H54 (cell line): ENCODE measurements at regions not wholly inside any gene's neighbourhood (a gene's known extent, or its start where the extent isn't known, plus 50 kb on each side); places are given as distances from the start of the nearest gene placed in this dataset.

ENCODE experiments used
- DNase-seq: peaks from one replicate; pipeline ENCODE4 v3.0.0; 2011; ENCODE audit warnings: low spot score, mixed read lengths; ENCODE audit not compliant: insufficient read length
- FAIRE-seq: peaks from 3 replicates; lab custom pipeline; 2011; peaks lifted over from hg19 to GRCh38; lab: Jason Lieb, UNC
- POLR2A ChIP-seq: IDR thresholded peaks from 2 replicates; pipeline ENCODE4 v1.6.1; 2011; ENCODE audit warnings: low read depth, mild to moderate bottlenecking, low read length

- no peak for FAIRE-seq
- no peak for TF ChIP-seq POLR2A
- no peak for DNase-seq
Measured at GRCh38 chr9:115216873-115217272, 98.9 kb upstream of the TNC start.

GRCh38 chr9:115220319-115221005, 102.5 kb upstream of the TNC start:
- DNase-seq, result no peak
- no peak for FAIRE-seq
- no peak for TF ChIP-seq POLR2A

GRCh38 chr9:115223471-115223870, 105.5 kb upstream of the TNC start:
- DNase-seq (no peak), FAIRE-seq (no peak)
- TF ChIP-seq POLR2A, result no peak

GRCh38 chr9:115225459-115226116, 107.6 kb upstream of the TNC start:
- no peak for FAIRE-seq
- no peak for DNase-seq
- TF ChIP-seq POLR2A, result no peak

- DNase-seq, result no peak
- FAIRE-seq, result peak; percentile 95
- TF ChIP-seq POLR2A, result no peak
Measured at GRCh38 chr9:115226152-115226551, 108.2 kb upstream of the TNC start.

GRCh38 chr9:115229496-115229895, 111.5 kb upstream of the TNC start:
- no peak for TF ChIP-seq POLR2A
- no peak for FAIRE-seq
- DNase-seq, result no peak

GRCh38 chr9:115230924-115231515, 113.1 kb upstream of the TNC start:
- FAIRE-seq (no peak), DNase-seq (no peak)
- TF ChIP-seq POLR2A, result no peak

GRCh38 chr9:115232181-115232774, 114.3 kb upstream of the TNC start:
- FAIRE-seq (no peak), DNase-seq (no peak)
- TF ChIP-seq POLR2A, result no peak

GRCh38 chr9:115234094-115234493, 116.1 kb upstream of the TNC start:
- DNase-seq (peak; percentile 45), FAIRE-seq (peak; percentile 94)
- no peak for TF ChIP-seq POLR2A

- no peak for TF ChIP-seq POLR2A
- DNase-seq (no peak), FAIRE-seq (no peak)
Measured at GRCh38 chr9:115235221-115235620, 117.3 kb upstream of the TNC start.

GRCh38 chr9:115237385-115237998, 119.5 kb upstream of the TNC start:
- DNase-seq (no peak), FAIRE-seq (no peak)
- no peak for TF ChIP-seq POLR2A

GRCh38 chr9:115240676-115241075, 122.7 kb upstream of the TNC start:
- TF ChIP-seq POLR2A, result no peak
- DNase-seq, result no peak
- FAIRE-seq, result no peak

GRCh38 chr9:115241641-115242040, 123.7 kb upstream of the TNC start:
- no peak for FAIRE-seq
- TF ChIP-seq POLR2A, result no peak
- no peak for DNase-seq

- no peak for TF ChIP-seq POLR2A
- no peak for FAIRE-seq
- no peak for DNase-seq
Measured at GRCh38 chr9:115249488-115249887, 131.5 kb upstream of the TNC start.
